CD4-positive, alpha-beta T cell (primary cell): ENCODE measurements at regions not wholly inside any gene's neighbourhood (a gene's known extent, or its start where the extent isn't known, plus 50 kb on each side); places are given as distances from the start of the nearest gene placed in this dataset.

Experiments used
- ATAC-seq: fragments of 200-7000 bp; cut with Tn5 transposase; one replicate; pipeline ENCODE4 v1.10.0; 2022; ENCODE audit warnings: mild to moderate bottlenecking; ENCODE audit not compliant: poor library complexity
- CTCF ChIA-PET: fragments of 350-600 bp; sonication (Branson Sonifier 250); formaldehyde crosslinking; loops from one replicate; lab custom pipeline; 2021; ENCODE audit warnings: antibody characterized with exemption, inconsistent platforms; lab: Charles Lee
- POLR2A ChIA-PET: fragments of 350-600 bp; sonication (Branson Sonifier 250); formaldehyde crosslinking; loops from one replicate; lab custom pipeline; 2021; ENCODE audit warnings: antibody characterized with exemption, inconsistent platforms; lab: Charles Lee
- DNase-seq, 14 experiments: peaks; one replicate each; pipeline ENCODE4 v3.0.0-alpha.2; 2013 to 2020; ENCODE audit warnings: mixed read lengths in 2 of 14
- H3K27ac ChIP-seq, 2 donors: one replicate each; pipeline versions ENCODE4 v1.5.1 to v1.7.0; 2013; ENCODE audit warnings: low read length in 2 of 2, low read depth in 1 of 2, mild to moderate bottlenecking in 1 of 2
- H3K27me3 ChIP-seq, 2 experiments: 1 replicate in 1 of 2; 2 replicates in 1 of 2; pipeline versions ENCODE4 v1.6.1 to v1.7.0; 2013; ENCODE audit warnings: low read length in 2 of 2, control low read depth in 1 of 2, mild to moderate bottlenecking in 1 of 2, moderate library complexity in 1 of 2; ENCODE audit not compliant: insufficient read depth in 2 of 2, control insufficient read depth in 1 of 2
- H3K36me3 ChIP-seq: one replicate; pipeline ENCODE4 v1.6.1; 2013; ENCODE audit warnings: low read length, control low read depth; ENCODE audit not compliant: insufficient read depth
- H3K4me1 ChIP-seq: one replicate; pipeline ENCODE4 v1.6.1; 2013; ENCODE audit warnings: low read length, control low read depth; ENCODE audit not compliant: insufficient read depth
- H3K4me3 ChIP-seq: one replicate; pipeline ENCODE4 v1.5.1; 2013; ENCODE audit warnings: mild to moderate bottlenecking, low read length, moderate library complexity
- H3K9me3 ChIP-seq, 2 experiments: 1 replicate in 1 of 2; 2 replicates in 1 of 2; pipeline versions ENCODE4 v1.6.1 to v1.7.0; 2013; ENCODE audit warnings: low read length in 2 of 2, mild to moderate bottlenecking in 2 of 2, control low read depth in 1 of 2, moderate library complexity in 1 of 2; ENCODE audit not compliant: control insufficient read depth in 1 of 2, insufficient read depth in 1 of 2
- H3K27ac Mint-ChIP-seq: one replicate; pipeline ENCODE4 v1.8.0; 2020; ENCODE audit warnings: mixed read lengths
- H3K27me3 Mint-ChIP-seq: one replicate; pipeline ENCODE4 v1.8.0; 2021; ENCODE audit warnings: mixed read lengths
- H3K36me3 Mint-ChIP-seq: one replicate; pipeline ENCODE4 v1.8.0; 2021; ENCODE audit warnings: low read depth, mixed read lengths
- H3K4me1 Mint-ChIP-seq: one replicate; pipeline ENCODE4 v1.8.0; 2021; ENCODE audit warnings: low read depth, mixed read lengths
- H3K4me3 Mint-ChIP-seq: one replicate; pipeline ENCODE4 v1.8.0; 2020; ENCODE audit warnings: mild to moderate bottlenecking, mixed read lengths
- H3K9me3 Mint-ChIP-seq: one replicate; pipeline ENCODE4 v1.8.0; 2020; ENCODE audit warnings: mixed read lengths
- CTCF ChIP-seq: fragments of 200-600 bp; IDR thresholded peaks from one replicate; pipeline ENCODE4 v1.8.0; 2022; ENCODE audit warnings: antibody characterized with exemption, mild to moderate bottlenecking
- intact Hi-C, 2 experiments: fragments of 100-400 bp; cut with DNase I in 1 of 2; cut with micrococcal nuclease in 1 of 2; formaldehyde crosslinking; loops; one replicate each; pipeline versions ENCODE4 v1.15.1 to v1.9.0; 2023 to 2025; cut with DNase I, micrococcal nuclease

- no peaks in the 10 kb centered on the region for H3K9me3 ChIP-seq
Observed at GRCh38 chr10:58968389-58968755, 208.1 kb upstream of the PHYHIPL start.

GRCh38 chr10:58969576-58969975, 206.9 kb upstream of the PHYHIPL start:
- ChIA-PET CTCF (no interaction called here), POLR2A (interaction anchor here (0.7 kb wide), 1 partner anchor 11 kb away, joined by 3 read pairs; no protein-coding TSS in a partner anchor)
- H3K27me3 ChIP-seq: peaks cover 0 to 4% of the 10 kb centered on the region in 2 experiments
- no peaks in the 10 kb centered on the region for H3K4me1 ChIP-seq
- no peak for TF ChIP-seq CTCF
- no peaks in the 10 kb centered on the region for H3K9me3 ChIP-seq
- H3K4me1 Mint-ChIP-seq: no peaks in the 10 kb centered on the region
- no peaks in the 10 kb centered on the region for H3K36me3 Mint-ChIP-seq
- peaks cover 23% of the 10 kb centered on the region for H3K27me3 Mint-ChIP-seq
- no peaks in the 10 kb centered on the region for H3K36me3 ChIP-seq
- DNase-seq: no peak
- no peak overlapping the region for H3K27ac ChIP-seq
- H3K4me3 Mint-ChIP-seq: no peak overlapping the region
- H3K4me3 ChIP-seq: no peak overlapping the region
- ATAC-seq: no peak
- no peak overlapping the region for H3K27ac Mint-ChIP-seq
- intact Hi-C loops: no loop called here
- H3K9me3 Mint-ChIP-seq: no peaks in the 10 kb centered on the region

More at GRCh38 chr10:58968389-58968755, 208.1 kb upstream of the PHYHIPL start:
- Histone ChIP-seq H3K36me3 (no peaks in the 10 kb centered on the region), H3K4me3 (no peak overlapping the region), H3K4me1 (no peaks in the 10 kb centered on the region), H3K27ac (no peak overlapping the region), H3K27me3 (peaks cover 0 to 4% of the 10 kb centered on the region in 2 experiments)
- TF ChIP-seq CTCF: no peak
- Mint-ChIP-seq H3K4me1 (no peaks in the 10 kb centered on the region), H3K27ac (no peak overlapping the region), H3K36me3 (no peaks in the 10 kb centered on the region), H3K4me3 (no peak overlapping the region), H3K27me3 (peaks cover 27% of the 10 kb centered on the region), H3K9me3 (no peaks in the 10 kb centered on the region)
- no peak for DNase-seq
- ATAC-seq: no peak
- POLR2A ChIA-PET: no interaction called here
- intact Hi-C loops: no loop called here
- CTCF ChIA-PET: no interaction called here

GRCh38 chr10:58970160-58970915, 206.1 kb upstream of the PHYHIPL start:
- ChIA-PET POLR2A (no interaction called here), CTCF (no interaction called here)
- TF ChIP-seq CTCF: no peak
- Histone ChIP-seq H3K27me3 (peaks cover 0 to 4% of the 10 kb centered on the region in 2 experiments), H3K36me3 (no peaks in the 10 kb centered on the region), H3K4me3 (no peak overlapping the region), H3K27ac (no peak overlapping the region), H3K9me3 (no peaks in the 10 kb centered on the region), H3K4me1 (no peaks in the 10 kb centered on the region)
- Mint-ChIP-seq H3K4me3 (no peak overlapping the region), H3K27ac (no peak overlapping the region), H3K9me3 (no peaks in the 10 kb centered on the region), H3K27me3 (peaks cover 21% of the 10 kb centered on the region), H3K4me1 (no peaks in the 10 kb centered on the region), H3K36me3 (no peaks in the 10 kb centered on the region)
- intact Hi-C loops: no loop called here
- DNase-seq (no peak), ATAC-seq (no peak)
